Thyroid gland (tissue), 4 donors: ENCODE measurements at regions not wholly inside any gene's neighbourhood (a gene's known extent, or its start where the extent isn't known, plus 50 kb on each side); places are given as distances from the start of the nearest gene placed in this dataset.

Experiments
- CTCF ChIP-seq, 6 experiments: fragments of 200-600 bp in 3 of 6; fragments of 450-650 bp in 3 of 6; sonication (generic) in 3 of 6; IDR thresholded peaks; one replicate each; pipeline ENCODE4 v1.5.1; 2016 to 2019; ENCODE audit warnings: antibody characterized with exemption in 6 of 6, mild to moderate bottlenecking in 2 of 6, inconsistent platforms in 1 of 6, moderate library complexity in 1 of 6
- POLR2A ChIP-seq, 2 donors: fragments of 450-650 bp; IDR thresholded peaks; one replicate each; pipeline ENCODE4 v1.6.1; 2017; ENCODE audit warnings: antibody characterized with exemption in 2 of 2, mild to moderate bottlenecking in 2 of 2, moderate library complexity in 1 of 2

GRCh38 chr12:84786622-84787021 lies 126.0 kb downstream of the SLC6A15 start:
- TF ChIP-seq CTCF (IDR thresholded peaks at IDR 0.05) = no peak
- no peak for TF ChIP-seq POLR2A (IDR thresholded peaks at IDR 0.05)
